GM21619 (cell line): ENCODE measurements at regions not wholly inside any gene's neighbourhood (a gene's known extent, or its start where the extent isn't known, plus 50 kb on each side); places are given as distances from the start of the nearest gene placed in this dataset.

Experiments used
- ATAC-seq: cut with Tn5 transposase; IDR thresholded peaks from one replicate; pipeline ENCODE4 v1.9.1; 2021; ENCODE audit not compliant: unreplicated experiment

DNA sequence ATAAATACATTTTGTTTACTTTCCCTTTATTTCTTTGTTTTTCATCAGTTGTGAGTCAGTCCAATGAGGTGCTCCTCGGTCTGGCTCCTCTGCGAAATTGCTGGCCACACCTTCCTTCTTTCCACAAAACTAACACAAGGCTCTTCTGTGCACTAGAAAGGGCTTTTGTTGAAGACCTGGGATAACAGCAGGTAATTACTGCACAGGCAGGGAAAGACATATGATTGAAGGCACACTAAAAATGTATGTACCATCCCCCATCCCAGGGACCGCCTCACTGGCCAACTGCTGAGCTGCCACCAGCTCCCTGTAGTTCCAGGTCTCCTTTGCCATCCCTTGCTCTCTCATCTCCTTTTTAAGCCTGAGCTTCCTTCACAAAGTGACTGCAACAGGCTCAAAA, 180.5 kb downstream of the EFNB2 start:
- no peak for ATAC-seq

DNA sequence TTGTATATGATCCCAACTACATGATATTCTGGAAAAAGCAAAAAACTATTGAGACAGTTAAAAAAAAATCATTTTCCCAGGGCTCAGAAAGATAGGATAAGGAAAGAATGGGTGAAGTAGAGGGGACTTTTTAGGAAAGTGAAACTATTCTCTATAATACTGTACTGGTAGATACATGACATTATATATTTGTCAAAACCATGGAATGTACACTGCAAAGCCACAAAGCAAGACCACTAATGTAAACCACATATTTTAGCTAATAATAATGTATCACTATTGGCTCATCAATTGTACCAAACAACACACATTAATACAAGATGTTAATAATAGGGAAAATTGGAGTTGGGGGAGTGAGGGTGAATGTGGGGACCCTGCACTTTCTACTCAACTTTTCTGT, 182.6 kb downstream of the EFNB2 start:
- ATAC-seq, result no peak

DNA sequence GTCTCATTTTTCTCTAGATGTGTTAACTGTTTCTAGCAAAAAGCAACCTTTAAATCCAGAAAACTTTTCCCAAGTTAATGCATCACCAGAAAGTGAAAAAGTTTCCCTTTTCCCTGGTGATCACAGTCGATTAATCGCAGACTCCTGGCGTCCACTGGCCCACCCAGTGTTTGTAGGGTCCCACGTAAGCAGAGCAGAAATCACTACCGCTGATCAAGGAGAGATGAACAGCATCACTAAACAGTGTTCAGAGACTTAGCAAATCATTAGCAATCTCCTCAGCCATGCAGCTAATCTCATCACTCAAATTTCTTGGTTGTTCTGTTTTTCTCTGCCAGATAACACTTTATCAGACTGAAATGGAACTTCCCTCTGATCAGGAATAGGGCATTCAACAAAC, 184.2 kb downstream of the EFNB2 start:
- no peak for ATAC-seq

DNA sequence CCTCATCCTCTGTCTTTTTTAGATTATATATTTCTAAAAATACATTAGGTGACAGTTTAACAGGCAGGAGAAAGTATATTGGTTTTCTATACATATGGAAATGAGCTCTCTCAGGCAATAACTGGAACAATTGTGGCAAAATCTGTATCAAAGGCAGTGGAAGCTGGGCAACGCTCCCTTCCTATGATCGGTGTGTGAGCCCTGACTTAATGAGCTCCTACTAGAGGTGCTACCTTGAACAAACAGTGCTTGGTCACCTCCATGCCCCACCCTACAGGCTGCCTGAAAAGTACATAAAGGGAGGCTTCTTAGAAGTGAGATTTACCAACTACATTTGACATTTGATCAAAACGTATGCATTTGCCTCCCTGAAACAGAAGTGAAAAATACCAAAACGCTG, 185.3 kb downstream of the EFNB2 start:
- no peak for ATAC-seq

DNA sequence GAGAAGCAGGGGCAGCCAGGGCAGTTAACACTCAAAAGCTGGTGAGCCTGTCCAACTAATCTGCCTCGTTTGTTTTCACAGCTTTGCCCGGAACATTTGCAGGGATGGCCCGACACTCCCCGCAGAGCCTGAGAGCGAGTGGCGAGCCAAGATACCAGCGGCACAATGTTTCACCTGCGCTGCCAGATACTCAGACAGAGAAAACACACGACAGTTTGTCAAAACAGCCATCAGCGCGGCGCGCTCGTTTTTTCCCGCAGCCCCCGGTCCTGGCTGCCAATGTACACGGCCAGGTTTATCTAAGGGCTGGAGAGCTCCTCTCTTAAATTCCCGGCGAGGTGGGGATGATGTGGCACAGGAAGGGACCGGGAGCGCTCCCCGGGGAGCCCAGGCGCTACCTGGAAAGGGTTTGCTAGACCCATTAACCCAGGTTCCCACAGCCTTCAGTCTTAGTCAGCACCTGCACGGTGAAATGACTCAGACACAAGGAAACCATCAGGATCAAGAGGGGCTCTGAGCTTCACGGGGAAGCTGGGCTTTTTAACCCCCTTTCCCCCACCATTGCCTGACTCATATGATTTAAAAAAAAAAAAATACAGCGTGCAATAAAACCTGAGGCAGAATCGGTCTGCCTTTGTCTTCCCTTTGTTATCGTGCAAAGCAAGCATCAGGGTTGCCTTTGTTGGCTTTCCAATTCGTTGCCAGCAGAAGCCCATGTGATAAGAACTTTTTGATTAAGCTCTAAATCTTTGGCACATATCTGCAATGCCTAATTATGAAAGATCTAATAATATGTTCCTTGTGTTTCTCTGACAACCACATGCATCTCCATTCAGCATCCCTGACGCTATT, 186.2 kb downstream of the EFNB2 start:
- ATAC-seq, result no peak

DNA sequence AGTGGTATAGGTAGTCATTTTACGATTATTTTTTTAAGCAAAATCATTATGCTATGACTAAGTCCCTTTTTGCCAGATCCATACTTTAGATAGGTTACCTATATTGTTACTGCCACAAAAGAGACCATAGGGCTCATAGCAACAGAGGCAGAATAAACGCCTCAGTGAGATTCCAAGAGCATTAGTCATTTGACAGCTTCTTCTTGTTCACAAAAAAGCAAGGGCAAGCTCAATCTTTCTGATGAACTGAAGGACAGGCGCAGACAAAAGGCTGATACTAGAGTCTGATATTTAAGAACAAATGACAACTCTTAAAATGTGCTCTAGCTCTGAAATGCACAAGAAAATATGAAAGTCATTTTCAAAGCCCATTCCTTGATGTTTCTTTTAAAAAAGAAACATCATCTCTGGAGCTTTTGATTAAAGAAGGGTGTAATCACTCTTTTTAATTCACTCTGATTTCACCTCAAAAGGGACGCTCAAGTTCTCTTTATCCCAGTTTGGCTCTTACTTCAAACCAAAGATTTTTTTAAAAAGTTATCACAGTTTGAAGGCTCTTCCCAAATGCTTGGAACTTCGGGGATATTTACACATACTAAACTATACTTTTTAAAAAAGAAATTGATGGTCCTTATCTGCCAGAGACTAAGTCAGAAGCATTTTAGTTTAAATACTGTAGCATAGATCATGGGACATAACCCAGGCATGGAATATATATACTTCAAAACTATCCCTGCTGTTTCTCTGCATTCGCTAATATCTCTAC, 187.2 kb downstream of the EFNB2 start:
- no peak for ATAC-seq

DNA sequence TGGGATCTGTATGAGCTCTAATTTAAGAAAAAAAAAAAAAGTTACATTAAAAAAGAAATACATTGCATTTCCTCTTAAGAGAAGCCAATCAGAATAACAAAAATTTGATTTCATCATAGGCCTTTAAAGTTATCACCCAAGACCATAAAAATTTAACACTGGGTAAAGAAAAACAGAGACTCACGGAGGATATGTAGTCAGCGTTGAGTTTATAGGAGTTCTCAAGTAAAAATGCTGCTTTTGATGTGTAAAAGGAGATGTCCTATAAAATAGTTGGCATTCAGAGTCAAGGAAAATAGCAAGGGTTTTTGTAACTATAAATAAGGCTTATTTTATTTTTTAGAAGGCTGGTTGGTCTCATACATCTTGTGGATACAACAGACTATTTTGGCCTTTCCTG, 191.1 kb downstream of the EFNB2 start:
- no peak for ATAC-seq

DNA sequence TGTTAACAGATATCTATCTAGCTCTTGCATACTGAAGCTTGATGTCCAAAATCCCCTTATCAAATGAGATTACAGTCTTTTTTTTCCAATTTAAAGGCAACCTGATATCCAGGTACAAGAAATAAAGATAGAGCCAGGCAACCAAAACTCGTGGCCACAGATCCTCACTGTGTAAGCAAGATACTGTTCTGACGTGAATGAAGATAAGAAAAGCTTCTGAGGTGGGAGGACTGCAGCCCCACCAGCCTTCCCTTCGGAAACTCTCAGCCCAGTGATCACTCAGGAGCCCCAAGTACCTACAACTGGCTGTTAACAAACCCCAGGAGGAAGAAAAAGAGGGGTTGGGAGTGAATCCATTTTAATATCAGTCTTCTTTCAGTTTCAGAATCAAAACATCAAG, 191.6 kb downstream of the EFNB2 start:
- no peak for ATAC-seq

DNA sequence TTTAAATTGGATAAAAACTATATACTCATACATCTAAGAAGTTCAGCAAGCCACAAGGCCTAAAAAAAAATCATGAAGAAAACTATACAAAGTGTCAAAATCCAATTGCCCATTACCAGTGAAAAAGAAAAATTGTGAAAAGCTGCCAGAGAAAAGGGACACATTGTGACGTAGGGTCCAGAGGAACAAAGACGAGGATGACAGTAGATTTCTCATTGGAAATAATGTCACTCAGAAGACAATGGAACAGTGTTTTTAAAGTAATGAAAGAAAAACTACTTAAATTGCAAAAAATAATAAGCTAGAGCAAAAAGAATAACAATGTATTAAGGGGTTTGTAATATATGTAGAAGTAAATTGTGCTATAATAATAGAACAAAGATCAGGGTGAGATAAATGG, 195.2 kb downstream of the EFNB2 start:
- no peak for ATAC-seq

DNA sequence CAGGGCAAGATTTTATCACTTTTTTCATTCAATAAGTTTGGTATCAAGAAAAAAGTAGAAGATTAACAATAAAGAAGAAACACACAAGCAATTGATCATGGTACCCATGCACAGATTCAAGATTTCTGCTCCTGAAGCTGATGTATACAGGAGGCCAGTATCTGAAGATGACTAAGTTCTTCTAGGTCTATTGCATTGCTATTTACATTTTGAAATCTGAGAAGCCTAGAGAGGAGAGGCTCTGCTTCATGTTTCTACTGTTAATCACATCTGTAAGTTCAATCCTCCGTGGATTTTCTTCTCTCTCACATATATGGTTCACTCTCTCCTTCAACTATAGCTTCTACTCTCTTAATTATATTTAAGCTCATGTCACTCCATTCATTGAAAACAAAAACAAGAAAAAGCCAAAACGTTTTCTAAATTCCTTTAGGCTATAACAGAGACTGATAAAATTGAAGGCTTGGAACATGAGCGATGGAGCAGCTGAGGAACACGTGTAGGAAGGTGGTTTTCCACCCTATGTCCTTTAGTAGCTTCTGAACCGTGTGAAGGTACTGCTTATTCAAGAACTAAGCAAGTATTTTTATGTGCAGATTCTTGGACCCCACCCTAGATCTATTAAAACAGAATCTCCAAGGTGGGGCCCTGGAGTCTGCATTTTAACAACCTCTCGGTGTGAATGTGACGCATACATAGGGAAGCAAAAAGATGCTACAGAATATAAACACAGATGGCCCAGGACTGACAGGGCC, 198.2 kb downstream of the EFNB2 start:
- ATAC-seq, result no peak

DNA sequence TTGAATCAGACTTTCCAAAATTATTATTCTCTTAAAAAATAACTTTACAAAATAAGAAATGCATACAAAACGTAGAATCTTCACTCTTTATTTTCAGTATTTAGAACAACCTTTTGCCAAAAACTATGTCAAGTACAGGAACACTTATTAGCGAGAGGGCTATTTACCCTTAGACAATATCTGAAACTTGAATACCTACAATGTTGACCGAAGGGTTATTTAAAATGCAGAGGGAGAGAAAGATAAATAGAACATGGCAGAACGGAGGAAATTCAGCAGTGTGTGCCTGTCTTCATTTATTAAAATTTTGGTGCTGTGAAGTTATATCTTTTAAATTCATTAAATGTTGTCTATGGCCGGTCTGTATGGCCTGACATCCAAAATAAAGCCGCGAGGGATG, 198.8 kb downstream of the EFNB2 start:
- no peak for ATAC-seq

DNA sequence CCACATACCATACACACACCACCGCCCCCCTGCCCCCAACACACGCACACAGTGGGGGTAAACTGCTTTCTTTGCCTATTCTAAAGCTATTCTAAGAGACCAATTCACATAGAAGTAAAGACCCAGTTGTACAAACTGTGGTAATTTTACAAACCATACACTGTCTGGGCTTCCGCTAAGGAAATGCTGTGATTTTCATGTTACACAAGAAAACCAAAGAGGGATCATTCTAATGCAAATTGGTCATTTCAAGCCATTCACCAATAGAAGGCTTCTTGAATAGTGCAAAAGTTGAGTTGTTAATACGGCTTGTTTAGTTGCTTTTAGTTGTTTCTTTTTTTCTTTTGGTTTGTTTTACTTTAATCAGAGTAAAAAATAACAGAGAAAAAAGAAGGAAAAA, 202.8 kb downstream of the EFNB2 start:
- no peak for ATAC-seq

DNA sequence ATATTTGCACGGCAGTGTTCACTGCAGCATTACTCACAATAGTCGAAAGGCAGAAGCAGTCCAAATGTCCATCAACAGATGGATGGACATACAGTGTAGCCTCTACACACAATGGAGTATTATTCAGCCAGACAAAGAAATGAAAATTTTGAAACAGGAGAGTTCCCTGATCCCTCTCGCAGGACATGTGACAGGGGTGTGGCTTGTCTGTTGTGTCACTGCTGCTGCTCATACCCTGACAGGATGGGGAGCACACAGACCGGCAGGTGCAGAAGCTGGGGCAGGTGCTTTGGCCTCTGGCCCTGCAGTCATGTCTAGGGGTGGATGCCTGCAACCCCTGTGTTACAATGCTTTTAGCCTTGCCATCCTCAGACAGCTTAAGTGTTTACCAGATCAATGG, 204.3 kb downstream of the EFNB2 start:
- ATAC-seq, result no peak

DNA sequence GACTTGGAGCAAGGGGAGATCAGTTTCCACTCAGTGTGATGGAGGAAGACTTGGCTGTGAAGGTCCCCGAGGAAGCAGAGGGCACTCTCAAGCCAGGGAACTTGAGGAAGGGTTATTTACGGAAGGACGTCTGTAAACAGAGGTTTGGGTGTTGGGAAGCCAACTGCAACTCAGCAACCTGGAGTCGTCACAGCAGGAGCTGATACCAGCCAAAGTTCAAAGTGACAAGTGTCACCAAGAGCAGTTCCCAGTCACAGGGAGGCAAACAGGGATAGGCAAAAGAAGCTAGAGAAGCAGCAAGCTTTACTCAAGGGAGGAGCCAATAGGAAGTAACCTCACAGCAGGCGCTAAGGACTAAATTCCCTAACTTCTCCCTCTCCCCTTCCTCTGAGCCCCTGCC, 205.5 kb downstream of the EFNB2 start:
- ATAC-seq, result no peak

DNA sequence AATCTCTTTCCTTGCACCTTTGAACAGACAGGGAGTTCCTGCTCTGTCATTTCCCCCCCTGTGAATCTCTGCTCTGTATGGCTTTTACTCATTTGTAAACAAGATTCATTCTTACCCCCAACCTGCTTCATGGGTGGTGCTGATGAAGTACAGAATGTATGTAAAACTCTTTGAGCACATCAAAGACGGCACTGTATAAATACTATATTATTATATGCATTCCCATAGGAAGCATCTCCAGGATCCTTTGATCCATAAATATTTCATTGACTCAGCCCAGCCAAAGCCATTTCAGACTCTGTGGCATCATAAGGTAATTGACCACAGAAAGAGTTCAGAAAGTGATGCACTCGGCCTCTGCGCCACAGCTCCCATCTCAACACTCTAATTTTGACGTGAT, 208.7 kb downstream of the EFNB2 start:
- ATAC-seq, result no peak

DNA sequence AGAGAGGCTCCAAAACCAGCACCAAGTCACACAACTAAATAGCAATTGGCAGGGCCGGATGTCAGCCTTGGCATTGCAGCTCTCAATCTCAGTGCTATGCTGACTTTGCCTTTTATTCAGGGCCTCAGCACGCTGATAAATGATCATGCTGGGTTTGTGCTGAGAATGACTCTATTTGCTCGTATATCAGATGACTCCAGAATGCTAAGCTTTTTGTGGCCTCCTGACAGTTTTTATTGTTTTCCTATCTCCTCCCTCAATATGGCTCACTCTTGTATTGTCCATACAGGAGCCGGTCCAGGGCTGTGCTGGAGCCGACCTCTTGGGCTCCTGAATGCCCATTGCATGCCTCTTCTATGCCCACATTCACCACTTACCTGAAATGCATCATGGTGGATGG, 211.0 kb downstream of the EFNB2 start:
- ATAC-seq, result no peak

DNA sequence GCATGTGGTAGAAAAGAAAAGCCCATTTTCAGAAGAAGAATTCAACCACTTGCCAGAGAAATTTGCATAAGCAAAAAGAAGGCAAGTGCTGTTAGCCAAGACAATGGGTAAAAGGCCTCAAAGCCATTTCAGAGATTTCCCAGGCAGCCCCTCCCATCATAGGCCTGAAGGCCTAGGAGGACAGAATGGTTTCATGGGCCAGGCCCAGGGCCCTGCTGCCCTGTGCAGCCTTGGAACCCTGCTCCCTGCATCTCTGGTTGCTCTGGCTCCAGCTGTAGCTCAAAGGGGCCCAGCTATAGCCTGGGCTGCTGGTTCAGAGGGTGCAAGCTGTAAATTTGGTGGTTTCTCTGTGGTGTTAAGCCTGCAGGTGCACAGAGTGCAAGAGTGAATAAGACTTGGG, 212.8 kb downstream of the EFNB2 start:
- ATAC-seq, result no peak

DNA sequence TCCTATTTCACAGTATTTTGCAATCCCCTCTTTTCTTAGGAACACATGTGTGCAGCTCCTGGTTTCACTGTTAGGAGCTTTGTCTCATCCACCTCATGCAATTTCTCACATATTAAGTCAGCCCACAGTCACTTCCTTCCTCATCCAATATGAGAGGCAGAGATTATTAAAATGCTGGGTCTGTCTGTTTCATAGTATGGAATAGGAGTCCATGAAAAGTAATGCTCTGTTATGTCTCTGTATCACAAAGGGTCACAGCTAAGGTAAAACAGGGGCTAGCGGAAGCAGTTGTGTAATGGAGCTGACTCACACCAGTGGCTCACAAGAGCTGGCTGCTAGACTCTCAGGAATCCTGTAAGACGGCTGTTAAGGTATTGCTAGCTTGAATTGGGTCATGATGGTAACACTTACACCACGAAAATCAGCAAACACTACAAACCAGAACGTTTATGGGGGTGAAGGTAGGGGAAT, 216.5 kb downstream of the EFNB2 start:
- no peak for ATAC-seq

DNA sequence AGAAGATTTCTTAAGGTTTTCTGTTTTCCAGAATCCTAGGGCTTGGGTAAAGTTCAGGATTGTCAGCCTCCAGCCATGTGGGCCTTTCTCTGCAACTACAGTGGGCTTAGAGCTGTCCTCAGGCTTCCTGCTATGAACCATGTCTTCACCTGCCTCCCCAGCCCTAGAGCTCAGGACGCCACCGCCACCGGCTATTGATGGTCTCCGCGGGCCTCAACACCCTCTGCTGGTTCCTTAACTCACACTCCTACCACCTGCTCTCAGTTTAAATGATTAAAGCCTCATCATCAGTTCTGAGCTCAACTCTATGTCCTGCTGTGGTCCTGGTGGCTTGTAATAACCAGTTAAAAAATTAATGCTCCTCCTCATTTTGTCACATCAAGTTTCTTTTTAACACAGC, 221.0 kb downstream of the EFNB2 start:
- ATAC-seq, result no peak

DNA sequence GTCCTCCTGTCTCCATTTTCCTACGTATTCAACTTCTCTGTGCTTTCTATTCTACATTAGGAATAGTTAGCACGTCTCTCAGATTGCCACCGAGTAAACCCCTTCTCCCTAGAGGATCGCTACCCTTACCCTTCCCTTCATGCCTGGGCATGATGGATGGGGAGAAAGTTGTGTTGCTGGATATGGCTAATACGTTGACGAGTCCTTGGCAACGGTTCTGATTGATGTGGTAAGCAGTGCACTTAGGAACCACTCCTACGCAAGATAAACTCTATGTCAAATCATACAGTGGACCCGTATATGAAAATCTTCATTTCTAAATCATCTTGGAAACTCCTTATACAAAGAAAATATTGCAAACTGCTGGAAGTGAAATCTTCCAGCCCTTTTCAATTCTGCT, 224.5 kb downstream of the EFNB2 start:
- no peak for ATAC-seq

DNA sequence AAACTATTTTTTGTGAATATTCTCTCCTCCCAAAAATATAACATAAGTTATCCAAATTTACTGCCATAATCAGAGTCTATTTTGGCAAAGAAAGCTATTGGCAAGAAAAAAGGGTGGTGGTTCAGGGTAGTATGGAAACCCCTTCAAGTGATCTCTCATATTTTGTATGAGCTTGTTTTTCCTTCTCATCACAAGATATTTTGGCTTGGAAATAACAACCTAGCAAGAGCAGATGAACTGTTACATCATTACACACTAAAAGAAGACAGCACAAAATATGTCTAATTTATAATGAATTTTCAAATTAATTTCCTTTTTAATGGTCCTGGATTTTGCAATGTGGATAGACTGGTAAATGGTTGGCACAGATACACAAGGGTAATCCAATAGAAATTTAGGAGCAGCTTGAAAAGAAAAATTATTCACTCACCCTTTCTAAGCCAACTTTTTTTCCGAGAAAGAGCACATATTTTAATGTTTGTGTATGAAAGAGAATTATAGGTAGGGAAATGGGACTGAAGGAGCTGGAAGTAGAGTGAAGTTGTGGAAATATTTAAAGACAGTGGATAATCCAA, 225.1 kb downstream of the EFNB2 start:
- no peak for ATAC-seq
